ENCODE measurements at regions not wholly inside any gene's neighbourhood (a gene's known extent, or its start where the extent isn't known, plus 50 kb on each side); places are given as distances from the start of the nearest gene placed in this dataset.

GRCh38 chr2:228767196-228767595, 503.9 kb downstream of the PID1 start:
- no peak for TF ChIP-seq CTCF (IDR thresholded peaks at IDR 0.05; ENCODE audit: low read length)
- no peak for TF ChIP-seq EZH2 (IDR thresholded peaks at IDR 0.05; ENCODE audit: borderline replicate concordance, low read length)
